Memory B cell (primary cell): ENCODE measurements at regions not wholly inside any gene's neighbourhood (a gene's known extent, or its start where the extent isn't known, plus 50 kb on each side); places are given as distances from the start of the nearest gene placed in this dataset.
"Not testable (repeated sequence)": the region's sequence is repeated elsewhere in the genome, so short reads cannot be mapped to it uniquely, and the experiment has no call there.

Source experiments
- ATAC-seq: fragments of 150-1000 bp; cut with Tn5 transposase; 2 replicates; pipeline ENCODE4 v1.10.0; 2021; ENCODE audit warnings: low read depth, mild to moderate bottlenecking, moderate library complexity
- DNase-seq, 2 donors: peaks; one replicate each; pipeline ENCODE4 v3.0.0; 2022; ENCODE audit warnings: low spot score in 2 of 2
- H3K27ac Mint-ChIP-seq: one replicate; pipeline ENCODE4 v1.8.0; 2022; ENCODE audit warnings: mild to moderate bottlenecking, moderate library complexity, mixed read lengths
- H3K27me3 Mint-ChIP-seq: one replicate; pipeline ENCODE4 v1.8.0; 2022; ENCODE audit warnings: mixed read lengths
- H3K36me3 Mint-ChIP-seq: one replicate; pipeline ENCODE4 v1.8.0; 2022; ENCODE audit warnings: mild to moderate bottlenecking, mixed read lengths
- H3K4me1 Mint-ChIP-seq: one replicate; pipeline ENCODE4 v1.8.0; 2022; ENCODE audit warnings: mixed read lengths
- H3K4me3 Mint-ChIP-seq: one replicate; pipeline ENCODE4 v1.8.0; 2022; ENCODE audit warnings: mild to moderate bottlenecking, moderate library complexity, mixed read lengths
- H3K9me3 Mint-ChIP-seq: one replicate; pipeline ENCODE4 v1.8.0; 2022; ENCODE audit warnings: mixed read lengths

DNA sequence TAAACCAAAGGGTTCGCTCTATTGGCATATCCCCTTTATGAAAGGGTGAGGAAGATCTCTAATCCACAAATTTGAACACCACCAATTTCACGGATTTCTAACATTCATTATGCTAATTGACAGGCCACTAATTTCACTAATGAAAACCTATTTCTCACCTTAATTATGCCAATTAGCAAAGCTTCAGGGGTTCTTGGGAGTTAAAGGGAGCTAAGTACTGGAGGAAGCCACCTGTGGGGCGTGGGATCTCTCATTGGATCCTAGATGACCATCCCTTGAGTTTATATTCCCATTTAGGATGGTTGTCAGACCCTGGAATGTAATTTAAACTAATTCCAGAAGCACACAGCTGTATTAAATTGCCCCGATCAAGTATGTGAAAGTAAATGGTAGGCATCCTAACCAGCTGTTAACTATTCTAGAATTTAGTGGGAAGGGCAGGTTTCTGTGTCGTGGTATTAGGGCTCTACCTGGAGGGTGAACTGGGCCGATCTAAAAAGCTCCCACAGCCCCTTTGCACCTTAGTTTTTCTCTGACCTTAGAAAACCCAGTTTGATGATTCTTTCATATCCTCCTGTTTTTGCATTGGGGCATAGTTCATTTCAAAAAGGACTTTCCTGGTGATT lies 77.1 kb downstream of the C9orf152 start:
- DNase-seq = no peak
- ATAC-seq = no peak
- Mint-ChIP-seq H3K27me3 (no peaks in the 10 kb centered on the region), H3K4me3 (peak overlapping the region; percentile 66), H3K27ac (peak overlapping the region; percentile 89), H3K36me3 (peaks cover 10% of the 10 kb centered on the region), H3K9me3 (no peaks in the 10 kb centered on the region), H3K4me1 (peaks cover 68% of the 10 kb centered on the region)

DNA sequence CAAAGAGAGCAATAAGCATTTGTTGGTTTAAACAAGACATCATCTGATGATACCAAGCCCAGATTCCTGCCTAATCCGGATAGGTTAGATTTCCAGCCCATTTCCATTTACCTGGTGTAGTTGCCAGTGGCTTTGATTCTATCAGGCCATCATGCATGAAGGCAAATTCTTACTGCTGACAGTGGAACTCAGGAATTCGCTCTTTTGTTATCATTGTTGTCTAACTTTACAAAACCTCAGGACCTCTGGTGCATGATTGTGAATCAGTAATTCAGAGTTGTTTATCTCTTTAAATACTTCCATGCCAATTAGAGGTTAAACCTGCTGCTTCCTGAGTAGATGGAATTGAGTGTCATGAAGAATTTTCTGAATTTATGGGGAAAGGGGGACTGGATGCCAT lies 76.5 kb downstream of the C9orf152 start:
- no peaks in the 10 kb centered on the region for H3K9me3 Mint-ChIP-seq
- H3K36me3 Mint-ChIP-seq = peaks cover 15% of the 10 kb centered on the region
- ATAC-seq = no peak
- H3K27me3 Mint-ChIP-seq = no peaks in the 10 kb centered on the region
- no peak for DNase-seq
- peak overlapping the region; percentile 89 for H3K27ac Mint-ChIP-seq
- peak overlapping the region; percentile 66 for H3K4me3 Mint-ChIP-seq
- peaks cover 66% of the 10 kb centered on the region for H3K4me1 Mint-ChIP-seq

DNA sequence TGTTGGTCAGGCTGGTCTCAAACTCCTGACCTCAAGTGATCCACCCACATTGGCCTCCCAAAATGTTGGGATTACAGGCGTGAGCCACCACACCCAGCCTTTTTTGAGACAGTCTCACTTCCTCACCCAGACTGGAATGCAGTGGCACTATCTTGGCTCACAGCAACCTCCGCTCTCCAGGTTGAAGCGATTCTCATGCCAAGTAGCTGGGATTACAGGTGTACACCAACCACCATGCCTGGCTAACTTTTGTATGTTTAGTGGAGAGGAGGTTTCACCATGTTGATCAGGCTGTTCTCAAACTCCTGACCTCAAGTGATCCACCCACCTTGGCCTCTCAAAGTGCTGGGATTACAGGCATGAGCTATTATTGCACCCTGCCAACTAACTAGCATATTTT lies 75.4 kb downstream of the C9orf152 start:
- Mint-ChIP-seq H3K27ac (peak overlapping the region; percentile 89), H3K36me3 (peaks cover 21% of the 10 kb centered on the region), H3K4me3 (peak overlapping the region; percentile 24), H3K4me1 (peaks cover 65% of the 10 kb centered on the region)
- DNase-seq, ATAC-seq, H3K27me3 Mint-ChIP-seq, H3K9me3 Mint-ChIP-seq: not testable (repeated sequence)

DNA sequence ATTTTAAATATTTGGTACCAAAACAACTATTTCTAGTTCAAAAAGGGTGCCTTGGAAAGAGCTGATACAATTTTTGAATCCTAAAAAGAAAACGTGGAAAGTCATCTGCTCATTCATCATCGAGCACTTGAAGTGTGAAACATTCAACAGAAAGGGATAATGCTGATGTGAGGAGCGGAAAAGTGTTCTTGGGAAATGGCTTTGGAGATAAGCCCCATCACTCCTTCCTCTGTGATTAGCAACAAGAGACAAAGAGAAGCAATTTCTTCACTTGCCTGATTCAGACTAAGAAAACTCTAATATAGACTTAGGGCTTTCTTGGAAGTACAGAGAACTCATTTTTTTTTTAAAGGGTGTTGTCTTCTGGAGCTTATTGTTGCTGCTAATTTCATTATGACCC lies 74.9 kb downstream of the C9orf152 start:
- no peak overlapping the region for H3K4me3 Mint-ChIP-seq
- no peaks in the 10 kb centered on the region for H3K9me3 Mint-ChIP-seq
- ATAC-seq (no peak), DNase-seq (no peak)
- no peaks in the 10 kb centered on the region for H3K27me3 Mint-ChIP-seq
- H3K27ac Mint-ChIP-seq = peak overlapping the region; percentile 89
- peaks cover 22% of the 10 kb centered on the region for H3K36me3 Mint-ChIP-seq
- H3K4me1 Mint-ChIP-seq = peaks cover 60% of the 10 kb centered on the region

DNA sequence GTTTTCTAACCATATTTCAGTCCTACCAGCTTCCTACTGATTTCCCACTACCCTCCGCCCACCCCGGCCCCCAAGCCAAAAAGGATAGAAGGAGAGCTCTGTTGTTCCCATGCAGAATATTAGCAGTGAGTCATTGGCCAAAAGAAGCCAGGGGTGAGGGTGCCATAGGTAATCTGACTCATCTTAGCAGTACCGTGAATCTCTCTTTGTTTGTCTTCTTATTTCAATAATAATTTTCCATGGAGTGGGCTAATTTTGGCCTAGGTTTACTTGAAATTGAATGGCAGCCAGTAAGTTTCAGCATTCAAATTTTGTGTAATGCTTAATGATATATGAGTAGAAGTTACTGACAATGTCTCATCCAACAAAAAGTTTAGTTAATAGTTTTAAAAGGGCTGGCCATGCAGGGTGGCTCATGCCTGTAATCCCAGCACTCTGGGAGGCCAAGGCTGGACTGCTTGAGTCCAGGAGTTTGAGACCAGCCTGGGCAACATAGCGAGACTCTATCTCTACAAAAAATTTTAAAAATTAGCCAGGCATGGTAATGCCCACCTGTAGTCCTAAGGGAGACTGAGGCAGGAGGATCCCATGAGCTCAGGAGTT lies 74.2 kb downstream of the C9orf152 start:
- no peaks in the 10 kb centered on the region for H3K9me3 Mint-ChIP-seq
- peaks cover 57% of the 10 kb centered on the region for H3K4me1 Mint-ChIP-seq
- ATAC-seq = no peak
- H3K36me3 Mint-ChIP-seq = peaks cover 22% of the 10 kb centered on the region
- H3K4me3 Mint-ChIP-seq = no peak overlapping the region
- H3K27ac Mint-ChIP-seq = peak overlapping the region; percentile 89
- H3K27me3 Mint-ChIP-seq = no peaks in the 10 kb centered on the region
- DNase-seq = no peak

DNA sequence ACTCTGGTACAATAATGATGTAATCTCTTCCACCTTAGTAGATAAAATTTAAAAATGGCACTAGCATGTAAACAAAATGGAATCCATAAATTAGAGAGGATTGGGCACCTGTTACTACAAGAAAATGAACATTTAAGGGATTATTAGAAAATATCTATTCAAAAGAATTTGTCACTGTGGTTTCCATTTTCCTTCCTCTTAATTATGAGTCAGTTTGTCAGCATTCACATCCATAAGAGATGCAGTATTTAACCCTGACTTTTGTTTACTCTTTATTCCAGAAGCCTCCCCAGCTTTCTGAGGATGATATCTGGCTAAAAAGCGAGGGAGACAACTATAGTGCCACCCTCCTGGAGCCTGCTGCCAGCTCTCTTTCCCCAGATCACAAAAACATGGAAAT lies 72.1 kb downstream of the C9orf152 start:
- H3K4me1 Mint-ChIP-seq = peaks cover 51% of the 10 kb centered on the region

DNA sequence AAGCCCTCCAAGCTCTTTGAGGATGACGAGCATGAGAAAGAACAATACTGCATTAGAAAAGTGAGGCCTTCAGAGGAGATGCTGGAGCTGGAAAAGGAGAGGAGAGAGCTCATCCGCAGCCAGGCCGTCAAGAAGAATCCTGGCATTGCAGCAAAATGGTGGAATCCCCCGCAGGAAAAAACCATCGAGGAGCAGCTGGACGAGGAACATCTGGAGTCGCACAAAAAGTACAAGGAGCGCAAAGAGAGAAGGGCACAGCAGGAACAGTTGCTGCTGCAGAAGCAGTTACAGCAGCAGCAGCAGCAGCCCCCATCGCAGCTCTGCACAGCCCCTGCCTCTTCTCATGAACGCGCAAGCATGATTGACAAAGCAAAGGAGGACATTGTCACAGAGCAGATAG lies 71.2 kb downstream of the C9orf152 start:
- Mint-ChIP-seq H3K4me3 (no peak overlapping the region), H3K27me3 (no peaks in the 10 kb centered on the region), H3K27ac (peak overlapping the region; percentile 39), H3K9me3 (no peaks in the 10 kb centered on the region), H3K4me1 (peaks cover 45% of the 10 kb centered on the region), H3K36me3 (peaks cover 34% of the 10 kb centered on the region)
- ATAC-seq (no peak), DNase-seq (no peak)

More for the DNA sequence above, 72.1 kb downstream of the C9orf152 start:
- no peaks in the 10 kb centered on the region for H3K27me3 Mint-ChIP-seq
- no peak for DNase-seq
- no peak overlapping the region for H3K4me3 Mint-ChIP-seq
- H3K36me3 Mint-ChIP-seq = peaks cover 33% of the 10 kb centered on the region
- no peak for ATAC-seq
- no peaks in the 10 kb centered on the region for H3K9me3 Mint-ChIP-seq
- peak overlapping the region; percentile 39 for H3K27ac Mint-ChIP-seq

DNA sequence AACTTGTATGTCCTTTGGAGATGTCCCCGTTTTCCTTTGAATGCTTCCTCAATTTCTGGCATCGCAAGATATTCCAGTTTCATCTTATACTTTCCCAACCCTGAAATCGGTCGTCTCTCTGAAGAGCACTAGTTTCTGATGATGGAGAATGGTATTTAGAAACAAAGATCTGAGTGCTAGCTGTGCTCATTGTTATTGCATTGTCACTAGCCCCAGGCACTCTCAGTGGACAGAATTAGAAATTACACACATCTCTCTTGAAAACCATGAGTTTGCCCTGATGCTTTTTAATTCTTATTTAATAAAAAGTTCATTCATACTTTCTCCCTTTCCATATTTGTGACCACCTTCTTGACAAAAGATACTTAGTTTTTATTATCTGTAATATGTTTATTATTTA lies 67.7 kb downstream of the C9orf152 start:
- H3K36me3 Mint-ChIP-seq = peaks cover 38% of the 10 kb centered on the region
- ATAC-seq = no peak
- H3K27ac Mint-ChIP-seq = peak overlapping the region; percentile 2
- DNase-seq = no peak
- H3K9me3 Mint-ChIP-seq = peaks cover 3% of the 10 kb centered on the region
- H3K4me1 Mint-ChIP-seq = peaks cover 55% of the 10 kb centered on the region
- no peak overlapping the region for H3K4me3 Mint-ChIP-seq
- no peaks in the 10 kb centered on the region for H3K27me3 Mint-ChIP-seq

DNA sequence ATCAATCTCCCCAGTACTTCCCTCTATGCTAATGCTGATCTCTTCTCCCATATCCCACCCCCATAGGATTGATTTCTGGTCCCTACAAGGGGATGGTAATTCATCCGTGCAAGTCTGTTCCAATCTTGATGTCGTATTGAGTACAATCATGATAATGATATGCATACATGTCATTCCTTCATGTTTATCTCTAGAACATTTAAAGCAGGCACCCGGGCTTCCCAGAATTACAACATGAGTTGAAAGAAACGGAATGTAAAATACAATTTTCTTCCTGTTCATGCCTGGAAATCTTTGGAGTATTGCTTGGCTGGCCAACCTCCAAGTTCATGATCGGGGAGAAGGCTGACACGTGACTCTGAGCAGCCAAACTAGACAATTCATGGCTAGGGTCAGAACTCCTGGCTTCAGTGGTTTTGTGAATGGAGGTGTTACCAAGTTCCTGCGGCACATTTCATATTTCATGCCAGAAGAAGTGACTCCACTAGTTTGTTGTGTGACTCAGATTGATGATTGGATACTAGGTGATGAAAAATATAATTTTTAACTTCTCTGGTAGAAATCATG lies 66.6 kb downstream of the C9orf152 start:
- Mint-ChIP-seq H3K27me3 (no peaks in the 10 kb centered on the region), H3K36me3 (peaks cover 38% of the 10 kb centered on the region), H3K4me3 (no peak overlapping the region), H3K4me1 (peaks cover 62% of the 10 kb centered on the region), H3K9me3 (peaks cover 3% of the 10 kb centered on the region), H3K27ac (peak overlapping the region; percentile 2)
- ATAC-seq (no peak), DNase-seq (no peak)

DNA sequence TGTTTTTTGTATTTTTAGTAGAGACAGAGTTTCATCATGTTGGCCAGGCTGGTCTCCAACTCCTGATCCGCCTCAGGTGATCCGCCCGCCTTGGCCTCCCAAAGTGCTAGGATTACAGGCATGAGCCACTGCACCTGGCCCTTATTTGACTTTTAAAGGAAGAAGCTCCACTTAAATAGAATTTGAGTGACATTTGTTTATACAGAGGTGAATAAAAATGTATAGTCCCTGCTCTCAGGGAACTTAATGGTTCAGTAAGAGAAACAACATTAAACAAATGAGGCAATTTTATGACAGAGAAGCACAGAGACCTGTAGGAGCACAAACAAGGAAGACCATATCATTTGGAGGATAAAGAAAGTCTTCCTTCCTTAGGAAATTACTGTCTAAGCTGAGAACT lies 65.7 kb downstream of the C9orf152 start:
- H3K36me3 Mint-ChIP-seq = peaks cover 35% of the 10 kb centered on the region
- H3K27me3 Mint-ChIP-seq = no peaks in the 10 kb centered on the region
- peaks cover 62% of the 10 kb centered on the region for H3K4me1 Mint-ChIP-seq
- DNase-seq (no peak), ATAC-seq (no peak)
- peak overlapping the region; percentile 93 for H3K27ac Mint-ChIP-seq
- H3K9me3 Mint-ChIP-seq = peaks cover 3% of the 10 kb centered on the region
- peak overlapping the region; percentile 81 for H3K4me3 Mint-ChIP-seq

DNA sequence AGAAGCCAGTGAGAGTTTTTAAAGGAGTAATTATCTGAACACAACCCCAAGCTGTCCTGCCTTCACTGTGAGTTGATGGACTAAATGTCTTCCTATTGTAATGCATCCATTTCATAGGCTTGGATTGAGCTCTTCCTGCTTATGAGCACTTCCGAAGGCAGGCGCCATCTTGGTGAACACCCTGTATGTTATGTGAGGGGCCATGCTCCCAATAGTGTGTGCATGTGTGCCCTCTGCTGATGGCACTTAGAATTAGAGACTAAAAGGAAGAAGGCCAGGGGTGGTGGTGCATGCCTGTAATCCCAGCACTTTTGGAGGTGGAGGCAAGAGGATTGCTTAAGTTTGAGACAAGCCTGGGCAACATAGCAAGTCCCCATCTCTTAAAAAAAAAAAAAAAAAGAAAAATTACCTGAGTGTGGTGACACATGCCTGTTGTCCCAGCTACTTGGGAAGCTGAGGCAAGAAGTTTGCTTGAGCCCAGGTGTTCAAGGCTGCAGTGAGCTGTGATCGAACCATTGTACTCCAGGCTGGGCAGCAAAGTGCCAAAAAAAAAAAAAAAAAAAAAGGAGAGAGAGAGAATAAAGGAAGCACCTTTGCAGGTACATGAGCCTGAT lies 65.0 kb downstream of the C9orf152 start:
- Mint-ChIP-seq H3K4me1 (peaks cover 67% of the 10 kb centered on the region), H3K27me3 (no peaks in the 10 kb centered on the region), H3K36me3 (peaks cover 31% of the 10 kb centered on the region), H3K27ac (peak overlapping the region; percentile 93), H3K4me3 (peak overlapping the region; percentile 81), H3K9me3 (peaks cover 3% of the 10 kb centered on the region)
- ATAC-seq (peak; percentile 0), DNase-seq (no peak)

DNA sequence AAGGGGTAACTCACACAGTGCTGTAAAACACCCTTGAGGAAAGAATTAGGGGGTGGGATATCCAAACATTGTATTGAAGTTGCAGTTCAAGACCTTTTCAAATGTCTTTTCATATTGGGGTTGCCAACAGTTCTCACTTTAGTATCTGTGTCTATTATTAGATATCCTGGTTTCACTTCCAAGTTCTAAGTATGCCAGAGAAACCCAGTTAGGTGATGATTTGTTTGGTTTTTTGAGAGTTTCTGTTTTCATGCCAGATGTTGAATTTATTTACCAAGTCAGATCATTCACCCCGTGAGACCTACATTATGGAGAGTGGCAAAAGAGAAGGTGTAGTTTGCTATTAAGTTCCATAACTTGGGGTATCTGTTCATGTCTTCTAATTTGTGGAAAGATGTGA lies 64.5 kb downstream of the C9orf152 start:
- ATAC-seq (peak; percentile 71), DNase-seq (peak in 1 of 2 donors; percentile 29)
- H3K4me3 Mint-ChIP-seq = peak overlapping the region; percentile 81

DNA sequence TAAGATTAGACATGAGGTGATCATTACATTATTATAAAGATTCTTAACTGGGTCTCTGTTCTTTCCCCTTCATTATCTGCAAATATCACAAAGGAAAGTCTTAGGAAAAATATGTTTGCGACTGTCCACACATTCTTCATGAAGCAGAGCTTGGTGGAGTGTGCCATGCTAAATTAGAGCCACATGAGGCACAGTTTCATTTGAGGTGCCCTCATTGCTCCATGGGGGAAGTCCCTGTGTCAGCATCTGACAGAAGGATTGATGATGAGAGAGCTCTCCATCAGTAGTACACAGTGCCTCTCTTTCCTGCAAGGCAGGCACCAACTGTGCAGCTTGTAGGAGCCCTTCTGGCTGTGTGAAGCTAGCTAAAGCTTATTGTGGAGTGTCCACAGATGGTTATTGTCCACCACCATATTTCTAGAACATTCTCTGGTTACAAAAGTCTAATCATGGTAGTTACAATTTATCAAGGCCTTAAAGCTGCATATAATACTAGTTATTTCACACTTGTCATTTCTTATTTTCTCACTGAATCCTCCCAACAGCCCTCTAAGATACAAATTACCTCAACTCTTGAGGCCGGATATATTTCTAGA lies 63.9 kb downstream of the C9orf152 start:
- peak; percentile 85 for ATAC-seq
- H3K36me3 Mint-ChIP-seq = peaks cover 28% of the 10 kb centered on the region
- peaks cover 3% of the 10 kb centered on the region for H3K9me3 Mint-ChIP-seq
- peak in 1 of 2 donors; percentile 35 for DNase-seq
- H3K4me1 Mint-ChIP-seq = peaks cover 67% of the 10 kb centered on the region
- H3K27me3 Mint-ChIP-seq = no peaks in the 10 kb centered on the region
- peak overlapping the region; percentile 81 for H3K4me3 Mint-ChIP-seq
- peak overlapping the region; percentile 93 for H3K27ac Mint-ChIP-seq

More for the DNA sequence above, 64.5 kb downstream of the C9orf152 start:
- peaks cover 3% of the 10 kb centered on the region for H3K9me3 Mint-ChIP-seq
- H3K4me1 Mint-ChIP-seq = peaks cover 69% of the 10 kb centered on the region
- H3K36me3 Mint-ChIP-seq = peaks cover 31% of the 10 kb centered on the region
- H3K27ac Mint-ChIP-seq = peak overlapping the region; percentile 93
- H3K27me3 Mint-ChIP-seq = no peaks in the 10 kb centered on the region

DNA sequence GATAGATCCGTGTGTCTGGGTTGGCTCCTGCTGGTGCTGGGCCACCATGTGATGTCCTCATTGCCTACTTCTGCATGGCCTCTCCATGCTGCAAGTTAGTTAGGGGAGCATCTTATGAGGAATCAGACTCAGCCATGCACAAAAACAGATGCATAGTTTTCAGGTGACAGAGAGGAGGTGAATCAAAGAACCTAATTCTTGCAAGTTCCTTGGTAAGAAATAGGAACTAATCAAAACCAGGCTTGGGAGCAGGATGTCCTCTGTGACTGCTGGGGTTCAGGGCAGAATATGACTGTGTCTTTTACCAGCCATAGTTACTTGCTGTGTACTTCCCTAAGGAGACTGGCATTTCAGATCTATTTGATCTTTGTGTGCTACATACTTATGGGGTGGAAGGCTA lies 61.6 kb downstream of the C9orf152 start:
- Mint-ChIP-seq H3K9me3 (peaks cover 6% of the 10 kb centered on the region), H3K27ac (peak overlapping the region; percentile 93), H3K36me3 (peaks cover 27% of the 10 kb centered on the region), H3K27me3 (no peaks in the 10 kb centered on the region), H3K4me1 (peaks cover 70% of the 10 kb centered on the region), H3K4me3 (peak overlapping the region; percentile 22)
- DNase-seq (no peak), ATAC-seq (no peak)
